Renal cortical epithelial cell (primary cell): ENCODE measurements at regions not wholly inside any gene's neighbourhood (a gene's known extent, or its start where the extent isn't known, plus 50 kb on each side); places are given as distances from the start of the nearest gene placed in this dataset.
A peak's percentile ranks its signal among the peaks of the same experiment; 100 is the strongest.
"Not testable (repeated sequence)": the region's sequence is repeated elsewhere in the genome, so short reads cannot be mapped to it uniquely, and the experiment has no call there.

Experiments used
- DNase-seq: peaks from one replicate; pipeline ENCODE4 v3.0.0-alpha.2; 2011; ENCODE audit warnings: low read depth

GRCh38 chr10:3877211-3878000 is 92.4 kb upstream of the KLF6 start:
- peak; percentile 64 for DNase-seq

GRCh38 chr10:3876350-3876962 is 91.4 kb upstream of the KLF6 start:
- no peak for DNase-seq

GRCh38 chr10:3875842-3876235 is 90.8 kb upstream of the KLF6 start:
- no peak for DNase-seq

- DNase-seq: no peak
Observed at GRCh38 chr10:3874990-3875841, 90.2 kb upstream of the KLF6 start.

- not testable (repeated sequence) for DNase-seq
Observed at GRCh38 chr10:3874610-3874989, 89.6 kb upstream of the KLF6 start.

- peak; percentile 92 for DNase-seq
Observed at GRCh38 chr10:3873728-3874461, 88.9 kb upstream of the KLF6 start.

- DNase-seq: no peak
Observed at GRCh38 chr10:3872712-3873329, 87.8 kb upstream of the KLF6 start.

GRCh38 chr10:3871424-3871996 is 86.5 kb upstream of the KLF6 start:
- DNase-seq: no peak

- peak; percentile 70 for DNase-seq
Observed at GRCh38 chr10:3869036-3869435, 84.0 kb upstream of the KLF6 start.

- no peak for DNase-seq
Observed at GRCh38 chr10:3868271-3868664, 83.3 kb upstream of the KLF6 start.

GRCh38 chr10:3867454-3868270 is 82.7 kb upstream of the KLF6 start:
- DNase-seq: no peak

- DNase-seq: no peak
Observed at GRCh38 chr10:3866332-3866731, 81.3 kb upstream of the KLF6 start.

- peak; percentile 75 for DNase-seq
Observed at GRCh38 chr10:3865565-3865964, 80.6 kb upstream of the KLF6 start.

- DNase-seq: no peak
Observed at GRCh38 chr10:3861795-3862194, 76.8 kb upstream of the KLF6 start.

- DNase-seq: no peak
Observed at GRCh38 chr10:3858051-3858845, 73.2 kb upstream of the KLF6 start.

GRCh38 chr10:3857318-3857717 is 72.3 kb upstream of the KLF6 start:
- DNase-seq: no peak

- no peak for DNase-seq
Observed at GRCh38 chr10:3856593-3856992, 71.6 kb upstream of the KLF6 start.

- peak; percentile 96 for DNase-seq
Observed at GRCh38 chr10:3853547-3854303, 68.7 kb upstream of the KLF6 start.

- no peak for DNase-seq
Observed at GRCh38 chr10:3853016-3853415, 68.0 kb upstream of the KLF6 start.
